ENCODE measurements at regions not wholly inside any gene's neighbourhood (a gene's known extent, or its start where the extent isn't known, plus 50 kb on each side); places are given as distances from the start of the nearest gene placed in this dataset.

- DNase-seq (ENCODE audit: low read depth in 4 of 4, low spot score in 3 of 4): no peak
These were observed 95.0 kb upstream of the KLF12 start for GRCh38 chr13:74229242-74229641.

- peak in 1 of 4 donors; percentile 4 for DNase-seq (ENCODE audit: low read depth in 4 of 4, low spot score in 3 of 4)
These were observed 93.4 kb upstream of the KLF12 start for GRCh38 chr13:74227476-74228158.

DNA sequence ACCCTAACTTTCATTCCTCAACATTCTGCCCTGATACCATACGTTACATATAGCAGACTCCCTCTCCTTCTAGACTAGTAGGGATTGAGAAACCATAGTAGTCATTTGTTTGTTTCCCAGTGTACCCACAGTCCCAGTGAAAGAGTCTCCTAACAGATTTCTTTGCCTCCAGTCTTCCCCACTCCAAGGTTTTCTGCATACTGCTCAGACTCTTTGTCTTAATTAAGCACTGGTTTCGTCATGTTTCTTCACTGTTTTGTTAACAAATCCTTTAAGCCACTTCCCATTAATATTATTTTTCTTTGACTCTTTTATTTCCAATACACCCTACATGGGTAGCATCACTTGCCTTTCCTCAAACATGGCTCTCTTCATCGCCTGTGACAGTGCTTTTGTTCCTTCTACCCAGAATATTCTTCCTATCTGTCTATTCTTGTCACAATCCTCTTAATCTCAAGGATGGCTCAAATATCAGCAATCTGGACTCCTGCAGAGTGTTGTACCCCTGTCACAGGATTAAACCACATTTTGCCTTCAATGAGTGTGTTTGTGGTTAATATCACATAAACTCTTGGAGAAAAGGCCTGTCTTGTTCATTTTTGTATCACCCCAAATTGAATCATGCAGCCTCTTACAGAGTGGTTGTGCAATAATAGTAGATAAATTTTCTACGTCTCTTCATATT is 92.7 kb upstream of the KLF12 start:
- DNase-seq (ENCODE audit: low read depth in 4 of 4, low spot score in 3 of 4): no peak

DNA sequence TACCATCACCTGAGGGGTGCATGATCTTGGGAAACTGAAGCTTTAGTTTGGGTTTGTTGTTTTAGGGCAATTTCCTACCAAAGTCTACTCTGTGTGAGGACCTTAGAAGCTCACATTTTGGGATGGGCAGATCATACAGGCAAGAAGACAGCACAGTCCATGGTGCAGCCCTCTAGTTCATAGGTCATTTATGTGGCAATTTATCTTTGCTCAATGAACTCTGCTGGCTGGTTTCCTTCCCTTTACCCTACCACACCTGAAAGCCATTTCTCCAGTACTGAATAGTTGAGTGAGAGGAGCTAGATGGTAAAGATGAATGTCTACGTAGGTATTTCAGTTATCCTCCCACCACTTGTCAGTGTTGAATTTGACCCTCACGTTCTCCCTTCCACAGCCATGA is 87.5 kb upstream of the KLF12 start:
- DNase-seq (ENCODE audit: low read depth in 4 of 4, low spot score in 3 of 4): no peak

DNA sequence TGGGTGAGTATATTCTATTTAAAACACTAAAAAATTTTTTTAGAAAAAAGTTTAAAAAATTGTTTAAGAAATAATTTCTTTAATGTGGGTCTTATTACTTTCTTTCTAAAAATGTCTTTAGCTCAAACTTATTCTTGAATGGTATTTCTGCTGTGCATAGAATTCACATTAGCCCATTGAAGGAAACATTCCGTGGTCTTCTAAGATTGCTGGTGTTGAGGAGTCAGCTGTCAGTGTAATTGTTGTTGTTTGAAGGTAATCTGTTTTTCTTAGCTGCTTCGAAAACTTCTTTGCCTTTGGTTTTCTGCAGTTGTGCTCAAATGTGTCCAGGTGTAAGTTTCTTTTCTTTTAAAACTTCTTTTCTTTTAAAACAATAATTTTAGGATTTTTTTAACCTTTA is 85.4 kb upstream of the KLF12 start:
- DNase-seq (ENCODE audit: low read depth in 4 of 4, low spot score in 3 of 4): no peak

GRCh38 chr13:74218291-74218690 is 84.1 kb upstream of the KLF12 start:
- DNase-seq (ENCODE audit: low read depth in 4 of 4, low spot score in 3 of 4): no peak

GRCh38 chr13:74217811-74218210 is 83.6 kb upstream of the KLF12 start:
- DNase-seq (ENCODE audit: low read depth in 4 of 4, low spot score in 3 of 4): no peak

- no peak for DNase-seq (ENCODE audit: low read depth in 4 of 4, low spot score in 3 of 4)
These were observed 81.2 kb upstream of the KLF12 start for GRCh38 chr13:74215420-74215819.

DNA sequence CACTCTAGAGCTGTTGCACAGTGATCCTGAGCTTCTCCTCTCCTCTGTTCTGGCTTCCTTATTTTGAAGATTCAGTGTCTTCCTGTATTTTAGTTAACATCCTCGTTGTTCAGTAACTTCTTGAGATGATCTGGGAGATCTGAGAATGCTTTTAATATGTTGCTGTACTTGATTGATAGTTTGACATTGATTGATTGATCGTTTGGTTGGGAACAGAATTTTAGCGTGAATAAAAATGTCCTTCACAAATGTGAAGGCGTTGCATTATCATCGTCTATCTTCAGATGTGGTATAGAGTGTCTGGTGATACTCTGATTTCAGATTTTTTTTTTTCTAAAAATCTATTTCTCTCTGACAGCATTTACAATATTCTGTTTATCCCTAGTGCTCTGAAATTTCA is 80.1 kb upstream of the KLF12 start:
- DNase-seq (ENCODE audit: low read depth in 4 of 4, low spot score in 3 of 4): no peak

DNA sequence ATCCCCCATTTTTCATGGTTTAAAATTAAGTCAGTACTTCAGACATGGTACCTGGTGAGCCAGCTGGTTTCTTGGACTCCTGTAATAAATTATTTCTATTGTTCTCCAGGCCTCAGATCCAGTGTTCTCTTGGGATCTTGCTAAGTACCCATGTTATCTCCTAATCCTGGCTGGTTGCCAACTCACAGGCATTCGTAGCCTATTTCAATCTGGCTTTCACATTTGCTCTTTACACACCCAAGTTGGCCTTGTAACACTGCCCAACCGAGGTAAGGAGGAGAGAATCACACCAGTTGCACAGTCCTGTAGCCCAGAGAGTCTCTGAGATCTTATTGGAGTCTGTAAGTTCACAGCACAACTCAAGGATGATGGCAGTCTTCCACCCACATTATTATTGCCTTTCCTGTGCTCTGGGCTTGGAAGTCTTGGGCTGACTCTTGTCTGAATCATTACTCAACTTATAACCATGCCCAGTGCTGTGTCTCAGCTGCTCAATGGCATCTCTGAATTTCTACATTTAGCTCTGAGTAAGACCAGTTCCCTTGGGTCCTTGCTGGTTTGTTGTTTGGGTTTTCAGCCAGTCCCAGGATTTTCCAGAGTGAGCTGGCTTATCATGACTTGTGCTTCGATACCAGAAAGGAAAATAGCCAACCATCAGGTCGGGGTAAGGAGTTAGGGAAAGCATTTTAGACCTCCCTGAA is 76.6 kb upstream of the KLF12 start:
- DNase-seq (ENCODE audit: low read depth in 4 of 4, low spot score in 3 of 4): no peak

DNA sequence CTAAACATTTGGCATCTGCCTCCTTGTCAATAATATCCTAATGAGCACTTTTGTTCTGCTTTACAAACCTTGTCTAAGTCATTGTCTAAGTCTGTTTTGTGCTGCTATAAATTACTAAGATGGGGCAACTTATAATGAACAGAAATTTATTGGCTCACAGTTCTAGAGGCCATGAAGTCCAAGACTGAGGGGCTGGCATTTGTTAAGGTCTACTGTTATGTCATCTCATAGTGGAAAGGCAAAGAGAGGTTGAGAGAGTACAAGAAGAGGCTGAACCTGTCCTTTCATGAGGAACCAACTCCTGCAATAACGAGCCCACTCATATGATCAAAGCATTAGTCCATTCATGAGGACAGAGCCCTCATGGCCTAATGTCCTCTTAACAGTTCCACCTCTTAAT is 72.7 kb upstream of the KLF12 start:
- DNase-seq (ENCODE audit: low read depth in 4 of 4, low spot score in 3 of 4): no peak

- no peak for DNase-seq (ENCODE audit: low read depth in 4 of 4, low spot score in 3 of 4)
These were observed 71.9 kb upstream of the KLF12 start for GRCh38 chr13:74206061-74206561.

- no peak for DNase-seq (ENCODE audit: low read depth in 4 of 4, low spot score in 3 of 4)
These were observed 71.1 kb upstream of the KLF12 start for GRCh38 chr13:74205313-74205690.

DNA sequence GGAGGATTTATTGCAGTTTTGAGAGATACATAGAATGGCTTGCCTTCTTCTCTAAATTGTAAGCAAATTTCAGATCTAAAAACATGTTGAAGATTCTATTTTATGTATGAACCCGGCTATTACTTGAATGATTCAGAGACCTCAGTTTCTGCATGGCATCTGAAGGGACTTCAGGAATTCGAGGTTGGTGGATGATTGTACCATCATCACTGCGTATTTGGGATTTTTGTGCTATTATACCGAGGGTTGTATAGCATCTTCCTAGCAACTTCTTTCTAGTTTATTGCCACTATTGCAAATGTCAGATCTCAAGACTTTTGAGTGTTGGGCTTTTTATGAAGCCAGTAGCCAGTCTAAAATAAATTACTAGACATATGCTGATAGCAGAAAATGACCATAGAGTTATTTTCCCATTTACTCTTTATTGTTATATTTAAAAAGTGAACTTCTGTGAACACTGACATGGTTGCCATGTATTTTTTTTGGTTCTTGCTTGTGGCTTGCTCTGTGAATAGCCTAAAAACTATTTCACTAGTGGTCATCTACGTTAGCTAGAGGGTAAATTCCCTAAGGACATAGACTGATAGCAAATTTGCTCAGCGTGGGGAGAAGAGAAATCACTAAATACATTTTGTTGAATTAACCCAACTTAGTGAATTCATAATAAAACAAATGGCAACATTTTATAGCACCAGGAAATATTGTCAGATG is 70.6 kb upstream of the KLF12 start:
- DNase-seq (ENCODE audit: low read depth in 4 of 4, low spot score in 3 of 4): no peak

DNA sequence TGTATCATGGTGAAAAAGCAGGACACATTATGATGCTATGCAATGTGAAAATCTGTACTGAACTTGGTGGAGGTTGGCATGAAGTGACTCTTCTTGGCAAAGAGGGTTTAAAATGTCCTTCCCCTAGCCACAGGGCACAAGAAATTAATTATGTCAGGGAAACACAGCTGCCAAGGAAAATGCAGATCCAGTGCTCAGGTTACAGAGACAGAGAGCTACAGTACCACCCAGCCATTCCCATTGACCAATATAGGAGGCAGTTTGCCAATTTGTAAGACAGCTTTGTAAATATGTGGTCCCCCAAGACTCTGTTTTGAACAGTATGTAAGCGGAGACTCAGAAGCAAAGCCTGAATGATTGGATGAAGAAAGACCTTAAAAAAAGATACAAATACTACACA is 69.4 kb upstream of the KLF12 start:
- DNase-seq (ENCODE audit: low read depth in 4 of 4, low spot score in 3 of 4): no peak

DNA sequence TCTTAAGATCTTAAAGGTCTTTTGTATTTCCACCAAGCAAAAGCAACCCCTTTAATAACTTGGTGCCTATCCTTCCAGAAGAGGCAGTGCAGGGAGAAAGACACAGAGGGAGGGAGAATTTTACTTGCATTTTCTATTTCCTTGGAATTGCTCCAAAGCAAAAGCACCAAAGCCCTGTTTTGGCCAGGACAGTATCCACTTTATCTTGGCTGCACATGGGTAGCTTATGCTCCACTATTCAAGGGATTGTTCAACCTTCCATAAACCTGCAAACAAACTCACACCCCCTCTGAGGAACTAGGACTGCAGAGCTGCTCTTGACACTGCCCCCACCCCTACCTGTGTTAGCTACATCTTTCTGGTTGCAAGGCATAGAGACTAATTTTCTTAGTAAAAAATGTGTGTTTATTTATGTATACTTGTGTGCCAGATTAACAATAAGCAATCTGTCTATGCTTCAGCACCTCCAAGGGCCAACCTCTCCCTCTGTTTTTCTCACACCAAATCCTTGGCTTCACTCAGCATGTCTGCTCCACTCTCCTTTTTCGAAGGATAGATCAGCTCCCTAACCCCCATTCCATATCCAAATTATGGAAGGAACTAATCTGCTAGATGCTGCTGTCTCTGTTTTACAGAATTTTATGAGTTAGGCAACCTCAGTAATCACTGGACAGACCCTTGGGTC is 68.1 kb upstream of the KLF12 start:
- no peak for DNase-seq (ENCODE audit: low read depth in 4 of 4, low spot score in 3 of 4)

- DNase-seq (ENCODE audit: low read depth in 4 of 4, low spot score in 3 of 4): no peak
These were observed 67.3 kb upstream of the KLF12 start for GRCh38 chr13:74201530-74201929.

DNA sequence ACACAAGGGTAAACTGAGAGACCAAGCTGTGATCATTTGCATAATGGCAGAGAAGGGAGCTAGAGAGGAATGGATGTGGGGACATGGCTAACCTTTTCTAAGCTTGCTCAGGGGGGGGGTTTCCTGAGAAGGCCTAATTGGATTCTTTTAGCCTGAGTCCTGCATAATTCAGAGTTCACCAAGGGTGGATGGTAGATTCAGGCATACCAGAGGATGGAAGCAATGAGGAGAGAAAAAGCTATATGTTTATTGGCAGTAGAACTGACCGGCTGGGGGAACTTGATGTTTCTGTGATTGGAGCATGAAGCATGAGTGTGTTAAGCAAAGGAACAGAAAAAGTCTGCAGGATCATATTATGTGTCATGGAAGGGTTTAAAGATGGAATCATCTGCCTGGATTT is 65.9 kb upstream of the KLF12 start:
- no peak for DNase-seq (ENCODE audit: low read depth in 4 of 4, low spot score in 3 of 4)

- no peak for DNase-seq (ENCODE audit: low read depth in 4 of 4, low spot score in 3 of 4)
These were observed 63.6 kb upstream of the KLF12 start for GRCh38 chr13:74197677-74198429.

- no peak for DNase-seq (ENCODE audit: low read depth in 4 of 4, low spot score in 3 of 4)
These were observed 60.6 kb upstream of the KLF12 start for GRCh38 chr13:74194846-74195245.
